HEK293 (cell line): ENCODE measurements at regions not wholly inside any gene's neighbourhood (a gene's known extent, or its start where the extent isn't known, plus 50 kb on each side); places are given as distances from the start of the nearest gene placed in this dataset.

Experiments used
- CTCF ChIA-PET: fragments of 350-600 bp; formaldehyde crosslinking; extraction: SDS; loops from one replicate; lab custom pipeline; 2021; ENCODE audit warnings: antibody characterized with exemption; lab: Yijun Ruan, JAX
- POLR2A ChIA-PET: fragments of 300-600 bp; formaldehyde crosslinking; extraction: SDS; loops from one replicate; lab custom pipeline; 2020; ENCODE audit warnings: antibody characterized with exemption, inconsistent platforms; lab: Yijun Ruan, JAX
- H3K27ac ChIP-seq: fragments of 200-500 bp; sonication (Bioruptor generic); 2 replicates; pipeline ENCODE4 v1.5.1; 2014; ENCODE audit warnings: low read depth, low read length, control low read depth, inconsistent platforms; ENCODE audit errors: extremely low read depth
- H3K36me3 ChIP-seq, 2 experiments: fragments of 200-500 bp in 1 of 2; sonication (Bioruptor generic) in 1 of 2; 1 replicate in 1 of 2; 2 replicates in 1 of 2; pipeline ENCODE4 v1.5.1; 2014 to 2017; ENCODE audit warnings: inconsistent platforms in 2 of 2, low read length in 2 of 2; ENCODE audit not compliant: control insufficient read depth in 2 of 2, insufficient read depth in 1 of 2
- H3K4me1 ChIP-seq: fragments of 200-500 bp; sonication (Bioruptor generic); 2 replicates; pipeline ENCODE4 v1.5.1; 2014; ENCODE audit warnings: mild to moderate bottlenecking, low read length, inconsistent platforms; ENCODE audit not compliant: control insufficient read depth, insufficient read depth
- H3K4me3 ChIP-seq: 2 replicates; pipeline ENCODE4 v1.5.1; 2011; ENCODE audit warnings: low read depth, mild to moderate bottlenecking, control low read depth, low read length, moderate library complexity
- H3K9me3 ChIP-seq: fragments of 200-500 bp; sonication (Bioruptor generic); 2 replicates; pipeline ENCODE4 v1.5.1; 2014; ENCODE audit warnings: low read depth, low read length, inconsistent platforms; ENCODE audit not compliant: control insufficient read depth, insufficient read depth
- BCL11B ChIP-seq: fragments of 450-650 bp; formaldehyde crosslinking; IDR thresholded peaks from 2 replicates; pipeline ENCODE4 v1.5.1; 2016; ENCODE audit warnings: low read depth, missing biosample characterization, missing genetic modification characterization
- GLIS2 ChIP-seq: fragments of 450-650 bp; formaldehyde crosslinking; IDR thresholded peaks from 2 replicates; pipeline ENCODE4 v1.5.1; 2016; ENCODE audit warnings: missing biosample characterization, missing genetic modification characterization
- INSM2 ChIP-seq: fragments of 450-650 bp; formaldehyde crosslinking; IDR thresholded peaks from 2 replicates; pipeline ENCODE4 v1.5.1; 2016; ENCODE audit warnings: missing biosample characterization, missing genetic modification characterization
- PBX3 ChIP-seq: sonication (generic); formaldehyde crosslinking; IDR thresholded peaks from 2 replicates; pipeline ENCODE4 v1.8.1; 2022; ENCODE audit warnings: mild to moderate bottlenecking, moderate library complexity, missing genetic modification reagents
- REPIN1 ChIP-seq: fragments of 450-650 bp; formaldehyde crosslinking; IDR thresholded peaks from 2 replicates; pipeline ENCODE4 v1.5.1; 2017; ENCODE audit warnings: missing biosample characterization, missing genetic modification characterization, low read depth
- SP7 ChIP-seq: fragments of 450-650 bp; formaldehyde crosslinking; IDR thresholded peaks from 2 replicates; pipeline ENCODE4 v1.5.1; 2016; ENCODE audit warnings: missing biosample characterization, missing genetic modification characterization
- TRIM28 ChIP-seq: IDR thresholded peaks from 2 replicates; pipeline ENCODE4 v1.6.1; 2011; ENCODE audit warnings: low read length, control low read depth, borderline replicate concordance
- ZBTB7A ChIP-seq: fragments of 450-650 bp; formaldehyde crosslinking; IDR thresholded peaks from 2 replicates; pipeline ENCODE4 v1.5.1; 2016; ENCODE audit warnings: low read depth, missing biosample characterization, missing genetic modification characterization
- ZNF169 ChIP-seq: fragments of 450-650 bp; formaldehyde crosslinking; IDR thresholded peaks from 2 replicates; pipeline ENCODE4 v1.5.1; 2016; ENCODE audit warnings: missing biosample characterization, missing genetic modification characterization
- ZNF211 ChIP-seq: fragments of 450-650 bp; formaldehyde crosslinking; IDR thresholded peaks from 2 replicates; pipeline ENCODE4 v1.5.1; 2016; ENCODE audit warnings: low read depth, missing biosample characterization, missing genetic modification characterization
- ZNF221 ChIP-seq: fragments of 450-650 bp; formaldehyde crosslinking; IDR thresholded peaks from 2 replicates; pipeline ENCODE4 v1.5.1; 2017; ENCODE audit warnings: missing biosample characterization, missing genetic modification characterization, borderline replicate concordance
- ZNF24 ChIP-seq: fragments of 450-650 bp; formaldehyde crosslinking; IDR thresholded peaks from 2 replicates; pipeline ENCODE4 v1.5.1; 2016; ENCODE audit warnings: missing biosample characterization, missing genetic modification characterization
- ZNF398 ChIP-seq: fragments of 450-650 bp; formaldehyde crosslinking; IDR thresholded peaks from 2 replicates; pipeline ENCODE4 v1.5.1; 2017; ENCODE audit warnings: missing biosample characterization, missing genetic modification characterization
- ZNF473 ChIP-seq: fragments of 450-650 bp; formaldehyde crosslinking; IDR thresholded peaks from 2 replicates; pipeline ENCODE4 v1.5.1; 2017; ENCODE audit warnings: missing biosample characterization, missing genetic modification characterization
- ZNF501 ChIP-seq: fragments of 450-650 bp; formaldehyde crosslinking; IDR thresholded peaks from 2 replicates; pipeline ENCODE4 v1.5.1; 2016; ENCODE audit warnings: missing biosample characterization, missing genetic modification characterization
- ZNF529 ChIP-seq: fragments of 450-650 bp; formaldehyde crosslinking; IDR thresholded peaks from 2 replicates; pipeline ENCODE4 v1.5.1; 2017; ENCODE audit warnings: missing genetic modification characterization, missing biosample characterization; ENCODE audit not compliant: insufficient replicate concordance
- ZNF548 ChIP-seq: fragments of 450-650 bp; formaldehyde crosslinking; IDR thresholded peaks from 2 replicates; pipeline ENCODE4 v1.5.1; 2016; ENCODE audit warnings: missing biosample characterization, missing genetic modification characterization
- ZNF596 ChIP-seq: fragments of 450-650 bp; IDR thresholded peaks from 2 replicates; pipeline ENCODE4 v1.5.0; 2018; ENCODE audit warnings: missing biosample characterization, mild to moderate bottlenecking, missing genetic modification characterization, moderate library complexity
- ZNF610 ChIP-seq: fragments of 450-650 bp; formaldehyde crosslinking; IDR thresholded peaks from 2 replicates; pipeline ENCODE4 v1.5.1; 2016; ENCODE audit warnings: missing biosample characterization, missing genetic modification characterization, borderline replicate concordance
- ZNF624 ChIP-seq: fragments of 450-650 bp; formaldehyde crosslinking; IDR thresholded peaks from 2 replicates; pipeline ENCODE4 v1.5.1; 2017; ENCODE audit warnings: missing biosample characterization, missing genetic modification characterization
- ZNF639 ChIP-seq: fragments of 450-650 bp; formaldehyde crosslinking; IDR thresholded peaks from 2 replicates; pipeline ENCODE4 v1.5.1; 2016; ENCODE audit warnings: missing biosample characterization, missing genetic modification characterization
- ZNF701 ChIP-seq: fragments of 450-650 bp; formaldehyde crosslinking; IDR thresholded peaks from 2 replicates; pipeline ENCODE4 v1.5.1; 2016; ENCODE audit warnings: missing biosample characterization, missing genetic modification characterization
- ZNF76 ChIP-seq: fragments of 450-650 bp; formaldehyde crosslinking; IDR thresholded peaks from 2 replicates; pipeline ENCODE4; 2016; ENCODE audit warnings: low read depth, missing biosample characterization, missing genetic modification characterization, borderline replicate concordance
- ZSCAN18 ChIP-seq: fragments of 450-650 bp; formaldehyde crosslinking; IDR thresholded peaks from 2 replicates; pipeline ENCODE4 v1.5.1; 2016; ENCODE audit warnings: missing biosample characterization, missing genetic modification characterization

GRCh38 chr13:85230691-85231093 is 568.5 kb downstream of the SLITRK6 start:
- no peak for TF ChIP-seq REPIN1 (tag by site-specific recombination)
- TF ChIP-seq ZNF473, result no peak
- TF ChIP-seq ZNF221 (tag by site-specific recombination), result no peak
- TF ChIP-seq ZNF398 (tag by site-specific recombination), result no peak
- ChIA-PET POLR2A (no interaction called here), CTCF (interaction anchor here (0.7 kb wide), 1 partner anchor 9 kb away, joined by 3 read pairs; no protein-coding TSS in a partner anchor)
- H3K36me3 ChIP-seq, result no peaks in the 10 kb centered on the region
- no peaks in the 10 kb centered on the region for H3K9me3 ChIP-seq
- H3K4me3 ChIP-seq, result no peak overlapping the region
- H3K27ac ChIP-seq, result no peak overlapping the region
- no peaks in the 10 kb centered on the region for H3K4me1 ChIP-seq

- CTCF ChIA-PET, result no interaction called here
- Histone ChIP-seq H3K4me3 (no peak overlapping the region), H3K27ac (no peak overlapping the region), H3K4me1 (no peaks in the 10 kb centered on the region), H3K36me3 (no peaks in the 10 kb centered on the region), H3K9me3 (no peaks in the 10 kb centered on the region)
- POLR2A ChIA-PET, result no interaction called here
- TF ChIP-seq TRIM28 (no peak), ZNF76 (no peak), ZNF529 (tag by site-specific recombination) (no peak), PBX3 (CRISPR knock-in tag) (no peak), ZNF501 (tag by site-specific recombination) (no peak), ZNF624 (tag by site-specific recombination) (no peak), SP7 (tag by site-specific recombination) (no peak), ZNF169 (tag by site-specific recombination) (no peak), ZBTB7A (tag by site-specific recombination) (no peak)
- TF ChIP-seq, all 188 proteins: peak for 0
Observed at GRCh38 chr13:85228692-85229091, 570.5 kb downstream of the SLITRK6 start.

GRCh38 chr13:85223883-85224656 is 575.1 kb downstream of the SLITRK6 start:
- POLR2A ChIA-PET, result no interaction called here
- no peaks in the 10 kb centered on the region for H3K36me3 ChIP-seq
- CTCF ChIA-PET, result no interaction called here
- H3K4me1 ChIP-seq, result no peaks in the 10 kb centered on the region
- H3K9me3 ChIP-seq, result no peaks in the 10 kb centered on the region
- H3K27ac ChIP-seq, result no peak overlapping the region
- no peak overlapping the region for H3K4me3 ChIP-seq
- TF ChIP-seq ZNF211 (tag by site-specific recombination) (no peak), GLIS2 (tag by site-specific recombination) (no peak), ZNF610 (tag by site-specific recombination) (no peak), ZNF701 (tag by site-specific recombination) (no peak), INSM2 (tag by site-specific recombination) (no peak), ZSCAN18 (tag by site-specific recombination) (no peak), ZNF639 (tag by site-specific recombination) (no peak), ZNF24 (tag by site-specific recombination) (no peak), BCL11B (tag by site-specific recombination) (no peak), ZNF548 (tag by site-specific recombination) (no peak), ZNF596 (tag by site-specific recombination) (no peak)
